Skeletal muscle cell (primary cell): ENCODE measurements at regions not wholly inside any gene's neighbourhood (a gene's known extent, or its start where the extent isn't known, plus 50 kb on each side); places are given as distances from the start of the nearest gene placed in this dataset.
"Not testable (repeated sequence)": the region's sequence is repeated elsewhere in the genome, so short reads cannot be mapped to it uniquely, and the experiment has no call there.

Experiments
- DNase-seq: peaks from one replicate; pipeline ENCODE4 v3.0.0-alpha.2; 2010; ENCODE audit warnings: low read depth
- H3K4me3 ChIP-seq: 2 replicates; pipeline ENCODE4 v1.5.1; 2011; ENCODE audit warnings: low read depth, mild to moderate bottlenecking, control low read depth, low read length, moderate library complexity

GRCh38 chr2:167851323-167851860, 396.0 kb downstream of the STK39 start:
- no peak for DNase-seq
- no peak overlapping the region for H3K4me3 ChIP-seq

GRCh38 chr2:167844714-167845530, 402.5 kb downstream of the STK39 start:
- no peak for DNase-seq
- no peak overlapping the region for H3K4me3 ChIP-seq

DNA sequence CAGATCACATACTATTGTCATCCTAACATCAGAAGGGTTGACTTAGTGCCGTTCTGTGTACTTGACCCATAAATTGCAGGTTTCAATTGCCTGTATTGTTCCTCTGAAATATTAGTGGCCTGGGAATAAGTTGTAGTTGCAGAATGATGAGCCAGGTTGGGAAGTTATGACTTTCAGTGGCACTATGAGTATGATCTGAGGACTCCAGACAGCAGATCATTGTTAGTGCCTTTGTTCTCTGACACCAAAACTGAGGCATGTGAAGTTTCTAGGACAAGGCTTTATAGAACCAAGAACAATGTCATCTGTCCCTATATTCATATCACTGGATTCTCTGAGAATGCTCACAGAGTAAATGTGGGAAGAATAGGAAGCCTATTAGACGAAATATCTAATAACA, 403.7 kb downstream of the STK39 start:
- no peak overlapping the region for H3K4me3 ChIP-seq
- no peak for DNase-seq

DNA sequence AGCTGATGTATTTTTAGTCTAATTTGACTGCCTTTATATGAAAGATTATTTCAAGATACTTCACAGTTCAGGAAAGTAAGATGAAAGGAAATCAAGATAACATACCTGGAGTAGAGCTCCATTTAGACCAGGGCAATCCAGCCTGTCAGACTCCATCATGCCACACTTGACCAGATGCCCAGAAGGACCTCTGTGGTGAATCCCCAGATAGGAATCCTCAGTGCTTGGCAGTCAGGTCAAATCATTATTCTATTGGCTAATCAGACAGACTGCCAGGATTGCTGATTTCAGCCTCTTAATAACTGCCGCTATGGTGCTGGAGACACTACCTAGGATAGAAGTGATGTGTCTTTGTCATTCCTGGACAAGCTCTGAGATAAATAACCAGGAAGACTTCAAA, 404.2 kb downstream of the STK39 start:
- no peak for DNase-seq
- H3K4me3 ChIP-seq = no peak overlapping the region

DNA sequence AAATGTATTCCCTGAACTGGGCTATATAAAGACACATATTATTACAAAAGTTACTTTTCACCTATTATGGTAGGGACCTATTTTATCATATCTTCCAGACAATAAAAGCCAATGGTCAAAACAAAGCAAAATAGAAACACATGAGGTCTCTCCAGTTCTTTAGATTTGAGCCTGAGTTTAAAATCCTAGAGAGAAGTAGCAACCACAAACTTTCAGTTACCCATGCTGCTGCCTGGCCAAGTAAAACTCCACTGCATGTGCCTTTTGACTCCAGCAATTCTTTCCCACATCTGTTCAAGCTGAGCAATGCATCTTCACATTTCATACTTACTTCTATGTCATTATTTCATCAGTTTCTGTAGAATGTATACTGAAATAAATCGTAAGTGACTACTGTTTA, 405.3 kb downstream of the STK39 start:
- no peak for DNase-seq
- no peak overlapping the region for H3K4me3 ChIP-seq

GRCh38 chr2:167835290-167835689, 412.1 kb downstream of the STK39 start:
- not testable (repeated sequence) for DNase-seq

DNA sequence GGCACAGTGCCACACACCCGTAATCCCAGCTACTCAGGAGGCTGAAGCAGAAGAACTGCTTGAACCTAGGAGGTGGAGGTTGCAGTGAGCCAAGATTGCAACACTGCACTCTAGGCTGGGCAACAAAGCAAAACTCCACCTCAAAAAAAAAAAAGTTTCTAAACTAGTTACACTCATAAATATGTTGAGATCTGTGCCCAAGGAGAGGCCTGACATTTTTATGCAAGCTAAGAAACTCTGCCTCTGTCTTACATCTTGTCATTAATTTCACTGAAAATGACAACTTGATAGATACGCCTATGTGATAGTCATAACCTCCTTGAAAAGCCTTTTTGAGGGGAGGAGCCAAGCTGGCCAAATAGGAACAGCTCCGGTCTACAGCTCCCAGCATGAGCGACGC, 412.7 kb downstream of the STK39 start:
- no peak for DNase-seq
- no peak overlapping the region for H3K4me3 ChIP-seq

More at GRCh38 chr2:167835290-167835689, 412.1 kb downstream of the STK39 start:
- not testable (repeated sequence) for H3K4me3 ChIP-seq

DNA sequence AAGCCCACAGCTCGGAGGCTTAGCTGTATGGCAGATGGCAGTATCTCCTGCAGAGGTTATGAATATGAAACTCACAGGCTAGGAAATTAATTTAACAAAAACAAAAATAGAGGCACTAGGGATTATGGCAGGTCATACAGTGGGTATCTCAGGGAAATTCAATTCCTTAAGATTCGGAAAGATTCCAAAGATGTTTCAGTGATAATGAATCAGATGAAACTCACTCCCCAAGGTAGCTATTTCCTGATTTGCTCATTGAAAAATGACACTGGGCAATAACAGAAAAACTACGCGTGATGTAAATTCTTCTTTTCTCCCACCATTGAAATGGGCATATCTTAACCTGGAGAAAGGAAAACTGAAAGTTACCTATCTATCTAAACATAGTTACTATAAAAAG, 414.1 kb downstream of the STK39 start:
- no peak for DNase-seq
- no peak overlapping the region for H3K4me3 ChIP-seq

DNA sequence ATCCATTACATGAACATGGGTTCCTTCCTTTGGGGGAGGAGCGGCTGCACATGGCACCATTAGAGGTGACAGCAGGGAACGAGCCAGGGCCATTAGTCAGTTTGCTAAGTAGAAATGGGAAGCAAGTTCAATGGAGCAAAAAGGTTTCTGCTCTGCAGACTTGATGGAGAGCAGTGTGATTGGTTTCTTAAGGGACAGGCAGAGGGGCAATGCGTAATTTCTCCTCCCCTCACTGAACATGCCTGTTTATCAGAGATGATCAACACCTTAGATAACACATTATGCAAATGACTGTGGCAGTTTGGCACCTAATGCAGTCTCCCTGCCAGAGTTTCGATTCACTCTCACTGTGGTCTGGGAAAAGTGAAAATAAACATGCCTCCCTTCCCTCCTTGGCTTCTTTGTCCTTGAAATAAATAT, 414.5 kb downstream of the STK39 start:
- DNase-seq = no peak
- no peak overlapping the region for H3K4me3 ChIP-seq

DNA sequence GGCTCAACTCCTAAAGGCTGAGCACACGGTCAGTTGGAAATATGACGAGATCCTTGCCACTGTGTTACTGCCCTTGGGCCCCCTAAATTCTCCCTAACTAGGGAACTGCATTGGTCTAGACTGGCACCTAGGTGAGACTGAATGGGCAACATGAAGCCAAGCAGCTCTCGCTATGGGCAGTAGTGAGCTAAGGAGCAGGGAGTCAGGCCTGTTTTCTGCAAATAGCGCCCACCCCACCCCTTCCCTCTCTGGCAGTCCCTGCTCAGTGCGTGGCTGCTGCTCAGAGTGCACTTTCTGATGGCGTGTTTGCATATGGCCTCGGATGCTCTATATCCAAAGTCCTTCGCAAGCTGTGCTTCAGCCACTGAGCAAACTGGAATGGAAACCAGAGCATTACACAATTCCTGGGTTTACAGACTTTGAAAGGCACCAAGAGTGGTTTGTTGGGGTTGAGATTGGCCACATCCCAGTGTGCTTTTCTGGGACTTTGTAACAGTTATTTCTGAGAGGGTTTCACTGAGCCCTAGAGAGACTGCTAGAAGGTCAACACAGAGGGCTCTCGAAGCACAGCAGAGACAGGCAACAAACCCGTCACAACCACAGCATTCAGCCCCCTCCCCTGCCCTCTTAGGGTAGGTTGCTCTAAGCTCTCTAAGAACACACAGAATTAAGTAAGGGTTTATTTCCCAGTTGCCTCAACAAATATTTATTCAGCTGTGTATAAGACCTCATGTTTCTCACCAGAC, 419.9 kb downstream of the STK39 start:
- DNase-seq = no peak
- H3K4me3 ChIP-seq = no peak overlapping the region

- DNase-seq = no peak
- no peak overlapping the region for H3K4me3 ChIP-seq
These were observed 420.5 kb downstream of the STK39 start for GRCh38 chr2:167826906-167827305.

DNA sequence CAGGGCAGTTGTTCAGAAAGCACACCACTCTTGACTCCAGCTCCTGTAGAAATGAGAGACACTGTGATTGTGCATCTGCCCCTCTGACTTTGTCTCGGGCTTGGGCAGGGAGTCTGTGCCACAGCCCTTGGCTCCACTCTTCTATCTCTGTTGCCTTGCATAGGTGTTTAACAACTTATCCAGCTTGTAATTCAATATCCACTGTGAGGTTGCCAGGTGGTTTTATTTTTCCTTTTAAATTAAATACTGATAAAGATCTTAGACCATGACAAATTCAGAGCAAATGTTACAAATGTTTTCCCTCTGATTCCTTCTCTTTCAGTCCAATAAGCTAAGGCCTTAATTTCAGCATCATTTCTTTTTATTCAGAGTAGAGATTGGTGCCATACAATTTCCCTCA, 421.7 kb downstream of the STK39 start:
- no peak overlapping the region for H3K4me3 ChIP-seq
- DNase-seq = no peak

DNA sequence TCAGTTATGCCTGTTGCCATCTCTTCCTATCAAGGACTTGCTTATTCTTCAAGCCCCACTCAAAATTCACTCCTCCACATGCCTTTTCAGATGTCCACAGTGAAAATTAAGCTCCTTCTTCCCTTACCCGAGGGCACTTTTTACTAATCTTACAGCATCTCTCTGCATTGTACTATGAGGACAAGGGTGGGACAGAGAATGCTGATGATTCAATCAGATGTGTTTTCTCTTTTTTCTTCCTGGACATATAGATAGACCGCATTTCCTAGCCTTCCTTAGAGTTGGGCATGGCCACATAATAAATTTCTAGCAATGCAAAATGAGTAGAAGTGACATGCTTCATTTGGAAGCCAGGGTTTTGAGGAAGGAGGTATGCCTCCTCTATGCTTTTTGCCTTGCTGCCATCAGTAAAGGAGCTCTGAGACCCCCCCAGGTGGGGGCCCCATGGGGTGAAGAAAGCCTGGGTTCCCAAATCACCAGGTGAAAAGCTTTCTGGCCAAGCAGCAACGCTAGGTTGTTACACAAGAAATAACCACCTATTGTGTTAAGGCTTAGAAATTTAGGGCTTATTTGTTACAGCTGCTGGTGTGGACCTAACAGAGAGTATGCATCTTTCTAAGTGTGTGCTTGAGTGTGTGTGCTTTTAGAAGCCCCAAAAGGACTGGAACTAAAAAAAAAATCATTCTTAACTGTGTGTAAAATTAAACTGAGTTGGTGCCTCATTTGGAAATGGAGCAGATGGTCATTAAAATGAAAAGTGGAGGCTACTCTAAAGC, 424.5 kb downstream of the STK39 start:
- no peak for DNase-seq
- no peak overlapping the region for H3K4me3 ChIP-seq

- no peak overlapping the region for H3K4me3 ChIP-seq
- DNase-seq = no peak
These were observed 426.9 kb downstream of the STK39 start for GRCh38 chr2:167820488-167820887.

DNA sequence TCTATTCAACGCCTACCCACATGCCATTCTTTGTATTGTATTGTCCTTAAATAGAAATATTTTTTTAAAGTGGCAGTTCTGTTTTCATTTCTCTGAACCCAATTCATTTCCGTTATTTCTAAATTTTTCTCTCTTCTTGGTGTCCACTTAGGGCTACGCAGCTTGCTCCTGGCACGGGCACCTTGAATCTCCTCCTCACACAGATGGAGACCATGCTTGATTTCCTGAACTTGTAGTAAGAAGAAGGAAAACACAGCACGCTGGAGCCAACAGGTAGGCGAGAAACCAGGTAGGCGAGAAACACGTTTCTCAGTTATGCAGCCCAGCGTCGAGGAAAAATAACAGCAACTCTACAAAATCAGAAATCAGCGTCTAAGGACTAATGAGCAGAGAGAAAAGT, 428.9 kb downstream of the STK39 start:
- no peak overlapping the region for H3K4me3 ChIP-seq
- no peak for DNase-seq

GRCh38 chr2:167817908-167818307, 429.5 kb downstream of the STK39 start:
- no peak for DNase-seq
- H3K4me3 ChIP-seq = no peak overlapping the region

DNA sequence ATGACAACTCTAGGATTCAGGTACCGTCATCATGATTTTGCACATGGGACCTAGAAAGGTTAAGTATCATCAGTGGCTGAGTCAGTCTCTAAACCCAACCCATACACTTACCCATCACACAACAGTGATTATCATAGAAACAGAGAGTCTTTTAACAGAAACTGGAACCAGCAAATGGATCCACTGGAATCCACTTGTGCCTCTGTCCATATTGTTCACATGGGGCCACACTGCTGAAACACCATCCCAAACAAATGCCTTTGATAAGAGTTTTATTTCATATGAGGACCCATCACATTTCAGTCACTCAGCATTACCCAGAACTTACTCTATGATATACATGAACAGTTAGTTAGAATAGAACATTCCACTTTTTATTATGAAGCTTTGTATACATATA, 430.0 kb downstream of the STK39 start:
- DNase-seq = no peak
- no peak overlapping the region for H3K4me3 ChIP-seq

DNA sequence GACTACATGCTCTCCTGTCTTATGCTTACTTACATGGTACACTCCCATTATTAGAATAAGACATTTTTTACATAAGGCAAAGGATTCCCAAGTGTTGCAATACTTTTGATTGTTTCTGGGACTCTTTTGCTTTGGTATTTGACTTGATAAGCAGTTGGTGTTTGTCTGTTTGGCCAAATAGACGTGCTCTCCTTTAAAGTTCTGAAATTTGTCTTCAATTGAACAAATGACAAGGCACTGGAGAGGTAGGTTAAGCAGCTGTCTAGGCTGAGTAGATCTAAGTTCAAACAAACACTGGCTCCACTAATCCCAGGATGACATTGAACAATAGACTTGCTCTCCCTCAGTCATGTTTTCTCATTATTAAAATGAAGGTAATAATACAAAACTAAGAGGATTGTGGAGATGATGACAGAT, 430.5 kb downstream of the STK39 start:
- H3K4me3 ChIP-seq = no peak overlapping the region
- DNase-seq = no peak

- no peak overlapping the region for H3K4me3 ChIP-seq
- no peak for DNase-seq
These were observed 432.3 kb downstream of the STK39 start for GRCh38 chr2:167814881-167815718.
